ENCODE measurements at regions not wholly inside any gene's neighbourhood (a gene's known extent, or its start where the extent isn't known, plus 50 kb on each side); places are given as distances from the start of the nearest gene placed in this dataset.
A peak's percentile ranks its signal among the peaks of the same experiment; 100 is the strongest.

- POLR2A ChIA-PET = interaction anchor here (0.6 kb wide), 1 partner anchor 353 kb away, joined by 4 read pairs; no protein-coding TSS in a partner anchor
- no peak overlapping the region for H3K4me3 Mint-ChIP-seq
Observed at GRCh38 chr2:9106338-9107167, 100.1 kb upstream of the ASAP2 start.

DNA sequence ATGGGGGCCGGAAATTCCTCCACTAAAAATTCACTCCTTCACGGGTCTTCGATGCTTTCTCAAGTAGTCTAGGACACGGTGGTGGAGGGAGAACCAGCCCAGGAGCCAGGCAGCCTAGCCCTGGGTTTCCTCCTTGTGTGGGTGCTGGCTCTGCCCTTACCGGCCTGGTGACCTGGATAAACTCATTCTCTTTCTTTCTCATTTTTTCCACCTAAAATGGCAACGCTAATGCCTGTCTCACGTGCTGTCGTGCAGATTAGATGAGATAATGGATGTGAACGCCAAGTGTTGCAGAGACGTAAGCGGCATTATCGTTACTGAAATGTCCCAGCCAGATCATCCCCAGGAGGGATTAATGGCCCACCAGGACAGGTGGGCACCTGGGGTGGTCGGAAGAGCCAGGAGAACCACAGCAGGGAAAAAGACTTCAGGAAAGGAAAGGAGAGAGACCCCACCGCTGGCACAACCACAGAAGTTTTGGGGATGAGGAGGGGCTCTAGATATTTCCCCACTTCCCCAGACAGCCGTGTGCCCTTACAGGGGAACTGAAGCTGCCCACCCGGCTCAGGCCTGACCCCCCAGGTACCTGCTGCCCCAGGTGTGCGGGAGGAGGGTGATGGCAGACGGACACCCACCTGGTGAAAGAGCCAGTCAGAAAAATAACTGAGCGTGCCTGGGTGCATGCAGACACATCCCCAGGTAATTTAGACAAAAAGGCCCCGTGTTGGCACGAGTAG is 100.8 kb upstream of the ASAP2 start:
- Mint-ChIP-seq H3K27ac (peak overlapping the region; percentile 20), H3K4me1 (no peaks in the 10 kb centered on the region), H3K27me3 (peaks cover 7% of the 10 kb centered on the region), H3K4me3 (no peak overlapping the region), H3K36me3 (no peaks in the 10 kb centered on the region), H3K9me3 (no peaks in the 10 kb centered on the region)
- no peak for DNase-seq
- POLR2A ChIA-PET = no interaction called here
- ATAC-seq (ENCODE audit: low read depth) = no peak

More at GRCh38 chr2:9106338-9107167, 100.1 kb upstream of the ASAP2 start:
- H3K4me1 Mint-ChIP-seq = no peaks in the 10 kb centered on the region
- ATAC-seq (ENCODE audit: low read depth) (no peak), DNase-seq (no peak)
- H3K27me3 Mint-ChIP-seq = peaks cover under 1% of the 10 kb centered on the region
- H3K36me3 Mint-ChIP-seq = no peaks in the 10 kb centered on the region
- H3K9me3 Mint-ChIP-seq = no peaks in the 10 kb centered on the region
- H3K27ac Mint-ChIP-seq = no peak overlapping the region

GRCh38 chr2:9103663-9104277 is 100.3 kb upstream of the MBOAT2 start:
- H3K9me3 Mint-ChIP-seq = no peaks in the 10 kb centered on the region
- H3K27me3 Mint-ChIP-seq = peaks cover 11% of the 10 kb centered on the region
- ATAC-seq (ENCODE audit: low read depth) (no peak), DNase-seq (no peak)
- no peak overlapping the region for H3K27ac Mint-ChIP-seq
- no peaks in the 10 kb centered on the region for H3K36me3 Mint-ChIP-seq
- H3K4me1 Mint-ChIP-seq = peaks cover 8% of the 10 kb centered on the region
- H3K4me3 Mint-ChIP-seq = no peak overlapping the region
- POLR2A ChIA-PET = no interaction called here

DNA sequence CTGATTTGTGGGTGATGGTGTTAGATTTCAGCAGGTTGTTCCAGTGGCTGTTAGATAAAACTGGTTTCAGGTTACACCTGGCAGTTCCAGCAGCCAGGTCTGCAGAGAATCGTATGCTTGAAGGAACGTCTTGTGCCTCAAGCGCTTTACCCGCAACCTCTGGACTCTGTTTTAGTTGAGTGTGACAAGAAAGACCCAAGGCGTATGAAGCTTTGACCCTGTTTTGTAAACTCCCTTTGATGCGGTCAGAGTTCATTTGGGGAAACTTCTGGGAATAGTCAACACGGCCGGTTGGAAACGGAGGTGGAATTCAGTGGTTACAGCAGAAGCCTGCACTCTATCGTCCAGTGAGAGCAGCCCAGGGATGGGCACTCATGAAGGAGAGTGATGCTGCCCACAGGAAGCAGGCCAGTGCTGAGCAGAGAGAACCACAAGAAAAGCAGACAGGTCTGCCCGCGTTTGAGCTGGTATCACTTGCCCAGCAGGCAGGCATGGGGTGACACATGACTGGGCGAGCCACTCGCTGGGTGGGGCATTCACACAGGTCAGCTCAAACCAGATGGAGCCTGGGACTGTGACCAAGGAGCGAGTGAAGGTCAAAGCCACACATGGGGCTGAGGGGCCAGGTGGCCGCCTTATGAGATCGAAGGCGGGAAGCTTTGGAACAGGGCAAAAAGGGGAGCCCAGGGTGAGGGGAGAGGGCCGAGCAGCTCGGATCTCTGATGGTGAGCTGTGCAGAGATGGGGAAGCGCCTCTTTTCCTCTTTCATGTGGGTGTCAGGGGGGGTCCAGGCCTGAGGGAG is 99.6 kb upstream of the MBOAT2 start:
- Mint-ChIP-seq H3K4me1 (peaks cover 10% of the 10 kb centered on the region), H3K36me3 (no peaks in the 10 kb centered on the region), H3K27ac (no peak overlapping the region), H3K9me3 (no peaks in the 10 kb centered on the region), H3K4me3 (no peak overlapping the region), H3K27me3 (peaks cover 11% of the 10 kb centered on the region)
- POLR2A ChIA-PET = no interaction called here
- ATAC-seq (ENCODE audit: low read depth) = no peak
- no peak for DNase-seq

DNA sequence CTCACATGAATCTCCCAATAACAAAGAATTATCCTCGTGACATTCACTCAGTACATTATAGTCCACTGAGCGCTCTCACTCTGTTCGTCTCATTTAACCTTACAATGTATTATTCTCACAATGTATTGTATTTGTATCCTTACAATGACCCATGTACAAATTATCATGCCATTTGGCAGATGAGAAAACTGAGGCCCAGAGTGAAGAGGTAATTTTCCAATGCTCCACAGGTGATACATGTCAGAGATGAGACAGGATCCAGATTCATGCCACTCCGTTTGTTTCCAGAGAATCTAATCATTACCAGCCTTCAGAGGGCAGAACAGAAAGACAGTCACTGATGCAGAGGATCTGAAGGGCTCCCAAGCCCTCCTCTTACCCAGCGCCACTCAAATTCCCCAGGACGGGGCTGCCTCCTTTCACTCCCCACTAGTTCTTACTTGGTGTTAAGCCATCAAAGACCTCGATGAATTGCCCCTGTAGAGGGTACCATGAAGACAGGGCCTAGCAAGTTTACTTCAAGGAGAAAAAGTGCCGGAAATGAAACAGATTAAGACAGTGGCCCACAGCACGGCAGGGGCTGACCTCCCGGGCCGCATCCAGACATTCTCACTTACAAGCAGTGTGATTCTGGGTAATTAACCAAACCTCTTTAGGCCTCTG is 98.4 kb upstream of the MBOAT2 start:
- DNase-seq (no peak), ATAC-seq (ENCODE audit: low read depth) (no peak)
- Mint-ChIP-seq H3K4me1 (peaks cover 10% of the 10 kb centered on the region), H3K36me3 (no peaks in the 10 kb centered on the region), H3K4me3 (no peak overlapping the region), H3K27me3 (peaks cover 11% of the 10 kb centered on the region), H3K9me3 (no peaks in the 10 kb centered on the region), H3K27ac (no peak overlapping the region)
- POLR2A ChIA-PET = no interaction called here

DNA sequence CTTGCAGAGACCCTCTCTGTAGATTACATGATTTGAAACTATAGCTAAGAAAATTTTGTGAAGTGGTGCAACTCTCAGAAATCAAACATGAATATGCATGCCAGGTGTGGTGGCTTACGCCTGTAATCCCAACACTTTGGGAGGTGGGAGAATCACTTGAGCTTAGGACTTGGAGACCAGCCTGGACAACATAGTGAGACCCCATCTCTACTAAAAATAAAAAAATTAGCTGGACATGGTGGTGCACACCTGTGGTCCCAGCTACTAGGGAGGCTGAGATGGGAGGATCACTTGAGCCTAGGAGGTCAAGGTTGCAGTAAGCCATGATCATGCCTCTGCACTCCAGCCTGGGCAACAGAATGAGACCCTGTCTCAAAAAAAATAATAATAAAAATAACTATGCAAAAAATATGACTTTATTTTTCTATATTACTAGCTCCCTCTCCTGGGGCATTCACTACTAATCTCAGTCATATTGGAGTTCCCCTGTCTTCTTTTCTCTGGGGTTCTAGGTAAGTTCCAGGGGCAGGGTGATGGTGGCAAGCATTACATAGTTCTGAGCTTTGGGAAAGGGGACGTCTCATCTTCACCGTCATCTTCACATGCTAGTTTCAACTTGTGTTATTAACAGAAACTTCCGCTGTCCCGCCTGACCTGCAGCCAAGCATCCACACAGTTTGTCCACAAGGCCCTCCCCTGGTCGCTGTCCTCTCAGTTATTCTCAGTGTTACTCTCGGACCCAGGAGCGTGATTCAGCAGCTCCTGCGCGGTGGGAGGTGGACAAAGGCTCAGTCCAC is 96.8 kb upstream of the MBOAT2 start:
- Mint-ChIP-seq H3K36me3 (no peaks in the 10 kb centered on the region), H3K27me3 (peaks cover 13% of the 10 kb centered on the region), H3K27ac (no peak overlapping the region), H3K4me3 (no peak overlapping the region), H3K9me3 (no peaks in the 10 kb centered on the region), H3K4me1 (peaks cover 10% of the 10 kb centered on the region)
- POLR2A ChIA-PET = no interaction called here
- DNase-seq (no peak), ATAC-seq (ENCODE audit: low read depth) (no peak)

- POLR2A ChIA-PET = no interaction called here
- ATAC-seq (ENCODE audit: low read depth) (peak; percentile 45), DNase-seq (no peak)
- Mint-ChIP-seq H3K9me3 (no peaks in the 10 kb centered on the region), H3K36me3 (no peaks in the 10 kb centered on the region), H3K4me3 (peak overlapping the region; percentile 43), H3K27me3 (peaks cover 15% of the 10 kb centered on the region), H3K27ac (no peak overlapping the region), H3K4me1 (peaks cover 10% of the 10 kb centered on the region)
Observed at GRCh38 chr2:9099341-9099751, 95.9 kb upstream of the MBOAT2 start.

DNA sequence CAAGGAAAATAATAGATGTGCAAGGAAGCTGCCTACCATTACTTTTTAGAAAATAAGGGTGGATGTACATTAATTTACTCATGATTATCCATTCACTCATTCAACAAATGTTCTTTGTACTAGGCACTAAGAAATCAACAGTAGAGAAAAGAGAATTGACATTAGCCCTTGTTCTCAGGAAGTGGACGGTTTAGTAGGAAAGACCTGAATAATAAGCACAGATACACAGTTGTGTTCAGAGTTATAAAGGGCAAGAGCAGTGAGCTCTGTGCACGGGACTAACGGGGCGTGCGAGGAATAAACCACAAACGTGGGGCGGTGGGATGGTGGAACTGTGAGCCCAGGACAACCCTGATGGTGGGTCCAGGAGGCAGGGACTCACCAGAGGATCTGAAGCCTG is 94.4 kb upstream of the MBOAT2 start:
- Mint-ChIP-seq H3K9me3 (no peaks in the 10 kb centered on the region), H3K27ac (no peak overlapping the region), H3K27me3 (peaks cover 22% of the 10 kb centered on the region), H3K4me1 (peaks cover 10% of the 10 kb centered on the region), H3K36me3 (no peaks in the 10 kb centered on the region), H3K4me3 (no peak overlapping the region)
- DNase-seq (no peak), ATAC-seq (ENCODE audit: low read depth) (no peak)
- POLR2A ChIA-PET = no interaction called here

GRCh38 chr2:9097239-9097638 is 93.8 kb upstream of the MBOAT2 start:
- Mint-ChIP-seq H3K36me3 (no peaks in the 10 kb centered on the region), H3K4me3 (no peak overlapping the region), H3K27me3 (peaks cover 22% of the 10 kb centered on the region), H3K9me3 (no peaks in the 10 kb centered on the region), H3K27ac (no peak overlapping the region), H3K4me1 (peaks cover 10% of the 10 kb centered on the region)
- ATAC-seq (ENCODE audit: low read depth) (no peak), DNase-seq (no peak)
- POLR2A ChIA-PET = no interaction called here

- no peak for DNase-seq
- Mint-ChIP-seq H3K27ac (no peak overlapping the region), H3K27me3 (peaks cover 22% of the 10 kb centered on the region), H3K9me3 (no peaks in the 10 kb centered on the region), H3K36me3 (no peaks in the 10 kb centered on the region), H3K4me3 (no peak overlapping the region), H3K4me1 (peaks cover 10% of the 10 kb centered on the region)
- POLR2A ChIA-PET = no interaction called here
- ATAC-seq (ENCODE audit: low read depth) = no peak
Observed at GRCh38 chr2:9096761-9097160, 93.3 kb upstream of the MBOAT2 start.

GRCh38 chr2:9095690-9096089 is 92.2 kb upstream of the MBOAT2 start:
- Mint-ChIP-seq H3K4me3 (no peak overlapping the region), H3K27me3 (peaks cover 14% of the 10 kb centered on the region)
- ATAC-seq (ENCODE audit: low read depth) = no peak

DNA sequence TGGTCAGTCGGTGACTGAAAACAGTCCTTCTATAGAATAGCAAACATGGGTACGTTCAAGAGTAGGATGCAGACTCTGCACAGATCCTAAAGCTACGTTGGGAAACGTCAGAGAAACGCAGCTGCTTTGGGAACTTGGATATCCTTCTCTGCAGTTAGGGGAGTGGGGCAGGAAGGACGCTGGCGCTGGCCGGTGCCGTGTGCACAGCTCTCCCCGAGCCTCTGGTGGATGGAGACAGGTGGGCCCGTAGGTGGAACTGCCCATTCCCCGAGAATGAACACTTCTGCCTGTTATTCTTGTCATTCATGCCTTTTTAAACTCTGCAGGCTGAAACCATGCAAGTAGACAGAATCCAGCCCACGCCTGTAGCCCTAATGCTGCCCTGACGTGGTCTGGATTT is 91.7 kb upstream of the MBOAT2 start:
- H3K36me3 Mint-ChIP-seq = no peaks in the 10 kb centered on the region
- POLR2A ChIA-PET = no interaction called here
- no peak for DNase-seq
- H3K9me3 Mint-ChIP-seq = no peaks in the 10 kb centered on the region
- no peak overlapping the region for H3K4me3 Mint-ChIP-seq
- no peak for ATAC-seq (ENCODE audit: low read depth)
- H3K4me1 Mint-ChIP-seq = peaks cover 10% of the 10 kb centered on the region
- peaks cover 11% of the 10 kb centered on the region for H3K27me3 Mint-ChIP-seq
- H3K27ac Mint-ChIP-seq = no peak overlapping the region

More at GRCh38 chr2:9095690-9096089, 92.2 kb upstream of the MBOAT2 start:
- Mint-ChIP-seq H3K9me3 (no peaks in the 10 kb centered on the region), H3K27ac (no peak overlapping the region), H3K36me3 (no peaks in the 10 kb centered on the region), H3K4me1 (peaks cover 10% of the 10 kb centered on the region)
- DNase-seq = no peak
- POLR2A ChIA-PET = no interaction called here
